Spinal cord (tissue), 9 donors: ENCODE measurements at regions not wholly inside any gene's neighbourhood (a gene's known extent, or its start where the extent isn't known, plus 50 kb on each side); places are given as distances from the start of the nearest gene placed in this dataset.

ENCODE experiments used
- DNase-seq, 6 donors: peaks; one replicate each; pipeline versions ENCODE4 v3.0.0 to v3.0.0-alpha.2; 2013 to 2015; ENCODE audit warnings: low spot score in 6 of 6, low read depth in 4 of 6
- H3K27ac ChIP-seq: one replicate; pipeline ENCODE4 v1.5.1; 2013; ENCODE audit warnings: low read depth, low read length, control low read depth
- H3K27me3 ChIP-seq: one replicate; pipeline ENCODE4 v1.6.1; 2013; ENCODE audit warnings: low read length; ENCODE audit not compliant: control insufficient read depth, insufficient read depth
- H3K36me3 ChIP-seq: one replicate; pipeline ENCODE4 v1.6.1; 2013; ENCODE audit warnings: low read length; ENCODE audit not compliant: control insufficient read depth, insufficient read depth
- H3K4me1 ChIP-seq: one replicate; pipeline ENCODE4 v1.6.1; 2013; ENCODE audit warnings: low read length; ENCODE audit not compliant: control insufficient read depth, insufficient read depth
- H3K4me3 ChIP-seq: one replicate; pipeline ENCODE4 v1.5.1; 2013; ENCODE audit warnings: low read depth, low read length, control low read depth
- H3K9me3 ChIP-seq: one replicate; pipeline ENCODE4 v1.6.1; 2013; ENCODE audit warnings: low read length; ENCODE audit not compliant: control insufficient read depth, insufficient read depth
- WGBS: methylation state at CpG from one replicate; pipeline ENCODE4 v1.1.5; 2013; ENCODE audit warnings: missing lambda C conversion rate; ENCODE audit not compliant: insufficient coverage; 5-methylcytosine and 5-hydroxymethylcytosine counted together
- donor health status: healthy.

- Histone ChIP-seq H3K4me1 (no peaks in the 10 kb centered on the region), H3K27ac (no peak overlapping the region), H3K9me3 (no peaks in the 10 kb centered on the region), H3K36me3 (no peaks in the 10 kb centered on the region), H3K4me3 (no peak overlapping the region), H3K27me3 (no peaks in the 10 kb centered on the region)
- no peak for DNase-seq
These were observed 229.9 kb downstream of the BCAS1 start for GRCh38 chr20:53840532-53840931.

GRCh38 chr20:53839423-53840176 is 230.8 kb downstream of the BCAS1 start:
- no peak overlapping the region for H3K27ac ChIP-seq
- no peak overlapping the region for H3K4me3 ChIP-seq
- H3K36me3 ChIP-seq = no peaks in the 10 kb centered on the region
- DNase-seq = no peak
- H3K4me1 ChIP-seq = no peaks in the 10 kb centered on the region
- 76% methylated on average over 7 of the region's 8 CpGs for WGBS
- no peaks in the 10 kb centered on the region for H3K27me3 ChIP-seq
- no peaks in the 10 kb centered on the region for H3K9me3 ChIP-seq

GRCh38 chr20:53838311-53838868 is 232.0 kb downstream of the BCAS1 start:
- no peaks in the 10 kb centered on the region for H3K9me3 ChIP-seq
- WGBS = 100% methylated on average over 2 of the region's 14 CpGs
- no peaks in the 10 kb centered on the region for H3K27me3 ChIP-seq
- no peaks in the 10 kb centered on the region for H3K36me3 ChIP-seq
- no peak overlapping the region for H3K27ac ChIP-seq
- no peaks in the 10 kb centered on the region for H3K4me1 ChIP-seq
- H3K4me3 ChIP-seq = no peak overlapping the region
- DNase-seq = no peak

- Histone ChIP-seq H3K27me3 (no peaks in the 10 kb centered on the region), H3K9me3 (no peaks in the 10 kb centered on the region), H3K36me3 (no peaks in the 10 kb centered on the region), H3K4me3 (no peak overlapping the region), H3K4me1 (no peaks in the 10 kb centered on the region), H3K27ac (no peak overlapping the region)
- 91% methylated on average over 4 of the region's 5 CpGs for WGBS
- DNase-seq = no peak
These were observed 233.1 kb downstream of the BCAS1 start for GRCh38 chr20:53837126-53837826.

GRCh38 chr20:53834749-53835148 is 235.6 kb downstream of the BCAS1 start:
- WGBS = 89% methylated on average over 7 of the region's 8 CpGs
- Histone ChIP-seq H3K36me3 (no peaks in the 10 kb centered on the region), H3K27me3 (no peaks in the 10 kb centered on the region), H3K27ac (no peak overlapping the region), H3K4me1 (no peaks in the 10 kb centered on the region), H3K4me3 (no peak overlapping the region), H3K9me3 (no peaks in the 10 kb centered on the region)
- DNase-seq = no peak

GRCh38 chr20:53834062-53834442 is 236.3 kb downstream of the BCAS1 start:
- Histone ChIP-seq H3K27ac (no peak overlapping the region), H3K36me3 (no peaks in the 10 kb centered on the region), H3K27me3 (no peaks in the 10 kb centered on the region), H3K4me3 (no peak overlapping the region), H3K9me3 (no peaks in the 10 kb centered on the region), H3K4me1 (no peaks in the 10 kb centered on the region)
- WGBS = 92% methylated on average over 2 of the region's 3 CpGs
- no peak for DNase-seq

GRCh38 chr20:53833333-53834061 is 236.9 kb downstream of the BCAS1 start:
- no peaks in the 10 kb centered on the region for H3K27me3 ChIP-seq
- H3K36me3 ChIP-seq = no peaks in the 10 kb centered on the region
- no peaks in the 10 kb centered on the region for H3K4me1 ChIP-seq
- no peak for DNase-seq
- 100% methylated on average over 4 of the region's 10 CpGs for WGBS
- H3K9me3 ChIP-seq = no peaks in the 10 kb centered on the region
- no peak overlapping the region for H3K4me3 ChIP-seq
- H3K27ac ChIP-seq = no peak overlapping the region

GRCh38 chr20:53832499-53832898 is 237.9 kb downstream of the BCAS1 start:
- no peaks in the 10 kb centered on the region for H3K4me1 ChIP-seq
- WGBS = 93% methylated on average over 3 of the region's 7 CpGs
- no peaks in the 10 kb centered on the region for H3K36me3 ChIP-seq

GRCh38 chr20:53831812-53832211 is 238.2 kb upstream of the ZNF217 start:
- WGBS = no CpG with 5 or more reads among the region's 3 CpGs
- Histone ChIP-seq H3K4me1 (no peaks in the 10 kb centered on the region), H3K9me3 (no peaks in the 10 kb centered on the region), H3K4me3 (no peak overlapping the region), H3K27me3 (no peaks in the 10 kb centered on the region), H3K36me3 (no peaks in the 10 kb centered on the region), H3K27ac (no peak overlapping the region)
- no peak for DNase-seq

More at GRCh38 chr20:53832499-53832898, 237.9 kb downstream of the BCAS1 start:
- no peak overlapping the region for H3K4me3 ChIP-seq
- H3K27ac ChIP-seq = no peak overlapping the region
- DNase-seq = no peak
- H3K27me3 ChIP-seq = no peaks in the 10 kb centered on the region
- no peaks in the 10 kb centered on the region for H3K9me3 ChIP-seq
